BLaER1 (cell line): ENCODE measurements at regions not wholly inside any gene's neighbourhood (a gene's known extent, or its start where the extent isn't known, plus 50 kb on each side); places are given as distances from the start of the nearest gene placed in this dataset.

ENCODE experiments used
- H3K27ac ChIP-seq: shearing (Covaris generic); formaldehyde crosslinking; 2 replicates; pipeline ENCODE4 v1.8.1; 2022
- H3K27me3 ChIP-seq: shearing (Covaris generic); formaldehyde crosslinking; 2 replicates; pipeline ENCODE4 v1.8.1; 2022
- H3K36me3 ChIP-seq: shearing (Covaris generic); formaldehyde crosslinking; 2 replicates; pipeline ENCODE4 v1.8.1; 2022
- H3K4me1 ChIP-seq: shearing (Covaris generic); formaldehyde crosslinking; 2 replicates; pipeline ENCODE4 v1.8.1; 2022
- H3K4me2 ChIP-seq: shearing (Covaris generic); formaldehyde crosslinking; 2 replicates; pipeline ENCODE4 v1.8.1; 2022
- H3K4me3 ChIP-seq: shearing (Covaris generic); formaldehyde crosslinking; 2 replicates; pipeline ENCODE4 v1.8.1; 2022
- H3K9ac ChIP-seq: shearing (Covaris generic); formaldehyde crosslinking; 2 replicates; pipeline ENCODE4 v1.8.1; 2022
- H3K9me3 ChIP-seq: shearing (Covaris generic); formaldehyde crosslinking; 2 replicates; pipeline ENCODE4 v1.8.1; 2022
- H4K20me1 ChIP-seq: shearing (Covaris generic); formaldehyde crosslinking; 2 replicates; pipeline ENCODE4 v1.8.1; 2022
- Cebpa-rat ChIP-seq: shearing (Covaris generic); IDR thresholded peaks from 2 replicates; pipeline ENCODE4 v1.8.1; 2022

- Histone ChIP-seq H3K27me3 (no peaks in the 10 kb centered on the region), H4K20me1 (no peaks in the 10 kb centered on the region), H3K27ac (no peak overlapping the region), H3K4me2 (no peak overlapping the region), H3K4me3 (no peak overlapping the region), H3K4me1 (peaks cover 15% of the 10 kb centered on the region), H3K9ac (no peak overlapping the region), H3K36me3 (no peaks in the 10 kb centered on the region), H3K9me3 (peaks cover 20% of the 10 kb centered on the region)
- no peak for TF ChIP-seq Cebpa-rat
These were observed 359.9 kb downstream of the TXNL1 start for GRCh38 chr18:56278421-56279003.

DNA sequence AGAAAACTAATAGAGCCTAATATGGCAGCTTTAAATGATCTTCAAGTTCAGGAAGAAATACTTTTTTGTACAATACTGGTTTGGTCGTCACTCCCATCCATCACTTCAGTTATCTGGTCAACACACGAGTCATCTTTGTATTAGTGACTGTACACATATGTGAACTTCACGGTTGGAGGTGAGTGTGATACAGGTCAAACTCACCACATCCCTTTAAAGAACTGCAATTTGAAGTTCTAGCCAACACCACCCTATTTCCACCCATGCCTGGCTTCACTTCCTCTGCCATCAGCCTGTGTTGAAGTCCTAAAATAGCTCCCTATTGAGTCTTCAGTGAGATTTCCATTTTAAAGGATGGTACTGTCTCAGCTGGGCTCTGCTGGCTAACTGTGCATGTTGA lies 361.9 kb downstream of the TXNL1 start:
- no peak overlapping the region for H3K27ac ChIP-seq
- no peak overlapping the region for H3K4me3 ChIP-seq
- H3K36me3 ChIP-seq, result no peaks in the 10 kb centered on the region
- H3K4me1 ChIP-seq, result peaks cover 20% of the 10 kb centered on the region
- TF ChIP-seq Cebpa-rat, result no peak
- H3K4me2 ChIP-seq, result peak overlapping the region; percentile 54
- H3K9me3 ChIP-seq, result peaks cover 20% of the 10 kb centered on the region
- H3K9ac ChIP-seq, result no peak overlapping the region
- H4K20me1 ChIP-seq, result no peaks in the 10 kb centered on the region
- no peaks in the 10 kb centered on the region for H3K27me3 ChIP-seq

DNA sequence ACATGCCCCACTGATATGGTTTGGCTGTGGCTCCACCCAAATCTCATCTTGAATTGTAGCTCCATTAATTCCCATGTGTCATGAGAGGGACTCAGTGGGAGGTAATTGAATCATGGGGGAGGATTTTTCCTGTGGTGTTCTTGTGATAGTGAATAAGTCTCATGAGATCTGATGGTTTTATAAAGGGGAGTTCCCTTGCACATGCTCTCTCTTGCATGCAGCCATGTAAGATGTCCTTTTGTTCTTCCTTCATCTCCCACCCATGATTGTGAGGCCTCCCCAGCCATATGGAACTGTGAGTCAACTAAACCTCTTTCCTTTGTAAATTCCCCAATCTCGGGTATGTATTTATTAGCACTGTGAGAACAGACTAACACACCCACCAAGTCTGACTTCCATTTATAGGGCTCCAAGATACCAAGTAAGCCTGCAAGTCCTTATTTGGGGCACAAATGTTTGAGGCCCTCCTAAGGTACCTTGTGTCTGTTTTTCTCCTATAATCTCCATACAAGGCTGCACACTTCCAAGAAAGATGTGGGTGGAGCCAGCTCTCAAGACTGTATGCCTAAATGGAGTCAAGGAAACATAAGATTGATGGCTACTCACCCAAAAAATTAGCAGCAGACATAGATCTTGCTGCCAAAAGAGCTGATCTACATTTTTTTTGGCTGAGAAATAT lies 364.7 kb downstream of the TXNL1 start:
- Histone ChIP-seq H3K27ac (no peak overlapping the region), H3K36me3 (no peaks in the 10 kb centered on the region), H3K9me3 (0 out of 2 replicates have a peak, but pooled peaks cover under 1% of the 10 kb centered on the region), H3K4me2 (peak overlapping the region; percentile 28), H3K4me3 (no peak overlapping the region), H4K20me1 (no peaks in the 10 kb centered on the region), H3K9ac (no peak overlapping the region), H3K4me1 (peaks cover 20% of the 10 kb centered on the region), H3K27me3 (no peaks in the 10 kb centered on the region)
- TF ChIP-seq Cebpa-rat, result no peak

- Histone ChIP-seq H3K9me3 (no peaks in the 10 kb centered on the region), H3K27ac (no peak overlapping the region)
- TF ChIP-seq Cebpa-rat, result no peak
These were observed 367.6 kb downstream of the TXNL1 start for GRCh38 chr18:56270671-56271250.

GRCh38 chr18:56269958-56270357 lies 368.4 kb downstream of the TXNL1 start:
- no peaks in the 10 kb centered on the region for H3K36me3 ChIP-seq
- no peaks in the 10 kb centered on the region; the same call in 1 of the 2 replicates for H3K27me3 ChIP-seq

More at GRCh38 chr18:56270671-56271250, 367.6 kb downstream of the TXNL1 start:
- H3K27me3 ChIP-seq, result no peaks in the 10 kb centered on the region; the same call in 1 of the 2 replicates
- H3K36me3 ChIP-seq, result no peaks in the 10 kb centered on the region
- H3K4me3 ChIP-seq, result no peak overlapping the region
- H3K4me2 ChIP-seq, result no peak overlapping the region
- no peak overlapping the region for H3K9ac ChIP-seq
- H4K20me1 ChIP-seq, result no peaks in the 10 kb centered on the region
- H3K4me1 ChIP-seq, result peaks cover 10% of the 10 kb centered on the region

GRCh38 chr18:56268952-56269351 lies 369.4 kb downstream of the TXNL1 start:
- no peaks in the 10 kb centered on the region for H4K20me1 ChIP-seq
- H3K9me3 ChIP-seq, result no peaks in the 10 kb centered on the region
- H3K4me2 ChIP-seq, result no peak overlapping the region
- no peak for TF ChIP-seq Cebpa-rat
- H3K27ac ChIP-seq, result no peak overlapping the region
- H3K27me3 ChIP-seq, result no peaks in the 10 kb centered on the region; the same call in 1 of the 2 replicates
- H3K36me3 ChIP-seq, result no peaks in the 10 kb centered on the region
- H3K9ac ChIP-seq, result no peak overlapping the region
- H3K4me1 ChIP-seq, result peaks cover 9% of the 10 kb centered on the region
- no peak overlapping the region for H3K4me3 ChIP-seq

More at GRCh38 chr18:56269958-56270357, 368.4 kb downstream of the TXNL1 start:
- H3K4me3 ChIP-seq, result no peak overlapping the region
- no peak overlapping the region for H3K4me2 ChIP-seq
- no peaks in the 10 kb centered on the region for H4K20me1 ChIP-seq
- H3K27ac ChIP-seq, result no peak overlapping the region
- no peak for TF ChIP-seq Cebpa-rat
- H3K9me3 ChIP-seq, result no peaks in the 10 kb centered on the region
- H3K9ac ChIP-seq, result no peak overlapping the region
- peaks cover 10% of the 10 kb centered on the region for H3K4me1 ChIP-seq

DNA sequence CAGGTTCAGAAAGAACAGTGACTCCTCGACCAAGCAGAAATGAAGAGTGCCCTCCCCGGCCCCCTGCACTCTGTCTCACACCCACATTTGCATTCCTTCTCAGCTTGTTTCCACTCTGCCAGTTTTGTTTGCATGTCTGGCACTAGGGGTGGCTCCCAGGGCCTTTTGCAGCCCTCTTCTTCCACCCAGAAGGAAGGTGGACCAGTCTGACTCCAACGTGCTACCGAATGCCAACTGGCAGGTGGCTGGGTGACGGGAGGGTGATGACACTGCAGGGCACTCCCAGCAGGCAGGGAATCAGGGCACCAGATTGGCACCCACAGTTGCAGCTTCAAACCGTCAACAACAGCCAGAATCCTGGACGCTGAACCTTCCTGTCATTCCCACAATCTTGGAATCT lies 371.1 kb downstream of the TXNL1 start:
- Histone ChIP-seq H3K4me3 (no peak overlapping the region), H3K9me3 (no peaks in the 10 kb centered on the region), H3K4me1 (no peaks in the 10 kb centered on the region), H3K27me3 (no peaks in the 10 kb centered on the region; the same call in 1 of the 2 replicates), H3K36me3 (no peaks in the 10 kb centered on the region), H3K27ac (no peak overlapping the region), H3K9ac (no peak overlapping the region), H3K4me2 (no peak overlapping the region), H4K20me1 (no peaks in the 10 kb centered on the region)
- TF ChIP-seq Cebpa-rat, result no peak

DNA sequence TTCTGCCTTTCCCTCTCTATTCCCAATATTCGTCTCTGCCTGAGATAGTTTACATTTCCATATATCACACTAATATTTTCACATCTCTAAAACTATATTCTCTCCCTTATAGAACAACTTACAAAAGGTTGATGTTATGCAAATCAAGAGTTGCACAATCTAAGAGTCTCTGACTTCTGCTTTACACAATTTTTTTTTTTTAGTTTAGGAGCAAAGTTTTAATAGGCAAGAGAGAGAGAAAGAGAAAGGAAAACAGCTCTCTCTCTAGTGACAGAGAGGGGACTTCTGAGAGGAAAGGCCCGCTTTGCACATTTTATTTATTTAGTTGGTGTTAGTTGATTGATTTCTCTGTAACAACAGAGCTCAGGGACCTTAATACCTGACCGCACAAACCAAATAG lies 380.2 kb downstream of the TXNL1 start:
- H3K9ac ChIP-seq, result no peak overlapping the region
- H3K36me3 ChIP-seq, result no peaks in the 10 kb centered on the region
- no peak overlapping the region for H3K27ac ChIP-seq
- H3K4me1 ChIP-seq, result no peaks in the 10 kb centered on the region
- no peaks in the 10 kb centered on the region for H3K27me3 ChIP-seq
- TF ChIP-seq Cebpa-rat, result no peak; the same call in 1 of the 2 replicates
- H3K9me3 ChIP-seq, result peaks cover 8% of the 10 kb centered on the region; the same call in 1 of the 2 replicates
- no peak overlapping the region for H3K4me3 ChIP-seq
- H3K4me2 ChIP-seq, result no peak overlapping the region
- H4K20me1 ChIP-seq, result no peaks in the 10 kb centered on the region

GRCh38 chr18:56257205-56257604 lies 381.2 kb downstream of the TXNL1 start:
- no peak for TF ChIP-seq Cebpa-rat
- no peaks in the 10 kb centered on the region for H4K20me1 ChIP-seq
- no peak overlapping the region for H3K27ac ChIP-seq
- no peaks in the 10 kb centered on the region for H3K27me3 ChIP-seq
- no peaks in the 10 kb centered on the region for H3K4me1 ChIP-seq
- H3K4me3 ChIP-seq, result no peak overlapping the region
- peaks cover 8% of the 10 kb centered on the region; the same call in 1 of the 2 replicates for H3K9me3 ChIP-seq
- H3K9ac ChIP-seq, result no peak overlapping the region
- no peaks in the 10 kb centered on the region for H3K36me3 ChIP-seq
- no peak overlapping the region for H3K4me2 ChIP-seq

- Histone ChIP-seq H3K36me3 (no peaks in the 10 kb centered on the region), H3K9me3 (peaks cover 8% of the 10 kb centered on the region; the same call in 1 of the 2 replicates), H3K4me2 (no peak overlapping the region), H3K27me3 (no peaks in the 10 kb centered on the region), H3K4me1 (no peaks in the 10 kb centered on the region), H4K20me1 (no peaks in the 10 kb centered on the region), H3K9ac (no peak overlapping the region), H3K4me3 (no peak overlapping the region), H3K27ac (no peak overlapping the region)
- no peak for TF ChIP-seq Cebpa-rat
These were observed 381.7 kb downstream of the TXNL1 start for GRCh38 chr18:56256659-56257058.
